ENCODE measurements at regions not wholly inside any gene's neighbourhood (a gene's known extent, or its start where the extent isn't known, plus 50 kb on each side); places are given as distances from the start of the nearest gene placed in this dataset.

DNA sequence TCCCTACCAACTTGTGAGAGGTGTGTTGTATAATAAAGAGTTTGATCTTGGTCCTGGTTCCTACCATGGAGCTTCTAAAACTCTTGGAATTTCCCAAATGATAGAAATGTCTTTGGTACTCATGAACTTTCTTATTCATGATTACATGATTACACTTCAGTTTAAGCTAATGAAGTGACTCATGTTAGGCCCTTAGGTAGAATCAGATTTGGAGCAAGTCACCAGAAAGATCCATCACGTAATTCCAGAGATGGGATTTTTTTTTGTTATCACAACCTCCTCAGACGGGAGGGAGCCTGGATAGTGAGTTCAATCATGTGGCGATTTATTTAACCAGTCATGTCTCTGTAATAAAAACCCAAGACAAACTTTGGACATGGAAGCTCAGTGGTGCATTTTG, 1287.6 kb upstream of the ZEB2 start:
- H3K36me3 Mint-ChIP-seq (ENCODE audit: low read depth), result no peaks in the 10 kb centered on the region
- ATAC-seq (ENCODE audit: low read depth) (no peak), DNase-seq (no peak)
- H3K4me3 Mint-ChIP-seq, result no peak overlapping the region
- intact Hi-C loops (cut with micrococcal nuclease), result no loop called here
- ChIA-PET CTCF (no interaction called here), POLR2A (no interaction called here)
- H3K9me3 Mint-ChIP-seq, result no peaks in the 10 kb centered on the region
- no peaks in the 10 kb centered on the region for H3K4me1 Mint-ChIP-seq
- TF ChIP-seq, protein P1, sequence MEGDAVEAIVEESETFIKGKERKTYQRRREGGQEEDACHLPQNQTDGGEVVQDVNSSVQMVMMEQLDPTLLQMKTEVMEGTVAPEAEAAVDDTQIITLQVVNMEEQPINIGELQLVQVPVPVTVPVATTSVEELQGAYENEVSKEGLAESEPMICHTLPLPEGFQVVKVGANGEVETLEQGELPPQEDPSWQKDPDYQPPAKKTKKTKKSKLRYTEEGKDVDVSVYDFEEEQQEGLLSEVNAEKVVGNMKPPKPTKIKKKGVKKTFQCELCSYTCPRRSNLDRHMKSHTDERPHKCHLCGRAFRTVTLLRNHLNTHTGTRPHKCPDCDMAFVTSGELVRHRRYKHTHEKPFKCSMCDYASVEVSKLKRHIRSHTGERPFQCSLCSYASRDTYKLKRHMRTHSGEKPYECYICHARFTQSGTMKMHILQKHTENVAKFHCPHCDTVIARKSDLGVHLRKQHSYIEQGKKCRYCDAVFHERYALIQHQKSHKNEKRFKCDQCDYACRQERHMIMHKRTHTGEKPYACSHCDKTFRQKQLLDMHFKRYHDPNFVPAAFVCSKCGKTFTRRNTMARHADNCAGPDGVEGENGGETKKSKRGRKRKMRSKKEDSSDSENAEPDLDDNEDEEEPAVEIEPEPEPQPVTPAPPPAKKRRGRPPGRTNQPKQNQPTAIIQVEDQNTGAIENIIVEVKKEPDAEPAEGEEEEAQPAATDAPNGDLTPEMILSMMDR (IDR thresholded peaks at IDR 0.05), result no peak
- H3K27ac Mint-ChIP-seq, result no peak overlapping the region
- no peaks in the 10 kb centered on the region for H3K27me3 Mint-ChIP-seq

DNA sequence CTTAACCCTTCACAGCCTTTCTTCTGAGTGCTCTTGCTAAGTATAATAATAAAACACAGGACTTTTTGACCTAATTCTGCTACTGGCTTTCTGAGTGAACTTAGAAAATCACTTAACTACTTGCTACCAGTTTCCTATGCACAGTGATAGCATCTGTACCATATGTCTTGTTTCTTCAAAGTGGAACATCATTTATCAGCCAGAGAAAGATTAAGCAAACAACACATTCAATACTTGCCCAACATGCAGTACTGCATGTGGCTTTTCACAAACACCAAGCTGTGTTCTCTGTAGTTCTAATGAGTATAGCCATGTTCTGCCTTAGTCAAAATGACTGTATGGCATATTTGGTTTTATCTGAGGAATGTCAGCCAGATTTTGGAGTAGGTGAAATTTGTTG, 1286.6 kb upstream of the ZEB2 start:
- Mint-ChIP-seq H3K9me3 (no peaks in the 10 kb centered on the region), H3K27ac (no peak overlapping the region), H3K4me3 (no peak overlapping the region), H3K27me3 (no peaks in the 10 kb centered on the region), H3K4me1 (no peaks in the 10 kb centered on the region), H3K36me3 (ENCODE audit: low read depth) (no peaks in the 10 kb centered on the region)
- DNase-seq (no peak), ATAC-seq (ENCODE audit: low read depth) (no peak)
- ChIA-PET POLR2A (no interaction called here), CTCF (no interaction called here)
- TF ChIP-seq, protein P1 (IDR thresholded peaks at IDR 0.05), result no peak
- intact Hi-C loops (cut with micrococcal nuclease), result no loop called here

DNA sequence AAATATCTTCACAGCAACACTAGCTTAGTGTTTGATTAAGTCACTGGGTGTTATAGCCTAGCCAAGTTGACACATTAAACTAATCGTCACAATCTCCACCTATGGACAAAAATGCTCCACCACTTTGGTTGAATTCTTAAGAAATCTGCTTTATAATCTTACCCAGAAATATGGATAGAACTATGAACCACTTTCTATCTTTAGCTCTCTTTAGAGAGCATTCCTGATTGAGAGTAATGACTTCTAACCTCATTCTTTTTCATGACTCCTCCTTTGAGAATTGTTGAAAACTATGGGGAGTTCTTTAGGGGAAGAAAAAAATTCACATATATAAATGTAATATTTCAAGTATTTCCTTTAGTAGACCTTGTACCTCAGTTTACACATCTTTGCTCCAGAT, 1282.2 kb upstream of the ZEB2 start:
- TF ChIP-seq, protein P1 (IDR thresholded peaks at IDR 0.05), result no peak
- no peak for ATAC-seq (ENCODE audit: low read depth)
- POLR2A ChIA-PET, result no interaction called here
- intact Hi-C loops (cut with micrococcal nuclease), result no loop called here
- no peaks in the 10 kb centered on the region for H3K4me1 Mint-ChIP-seq
- H3K36me3 Mint-ChIP-seq (ENCODE audit: low read depth), result no peaks in the 10 kb centered on the region
- no peak overlapping the region for H3K27ac Mint-ChIP-seq
- no peak overlapping the region for H3K4me3 Mint-ChIP-seq
- no peaks in the 10 kb centered on the region for H3K27me3 Mint-ChIP-seq
- no peak for DNase-seq
- no peaks in the 10 kb centered on the region for H3K9me3 Mint-ChIP-seq
- CTCF ChIA-PET, result no interaction called here

DNA sequence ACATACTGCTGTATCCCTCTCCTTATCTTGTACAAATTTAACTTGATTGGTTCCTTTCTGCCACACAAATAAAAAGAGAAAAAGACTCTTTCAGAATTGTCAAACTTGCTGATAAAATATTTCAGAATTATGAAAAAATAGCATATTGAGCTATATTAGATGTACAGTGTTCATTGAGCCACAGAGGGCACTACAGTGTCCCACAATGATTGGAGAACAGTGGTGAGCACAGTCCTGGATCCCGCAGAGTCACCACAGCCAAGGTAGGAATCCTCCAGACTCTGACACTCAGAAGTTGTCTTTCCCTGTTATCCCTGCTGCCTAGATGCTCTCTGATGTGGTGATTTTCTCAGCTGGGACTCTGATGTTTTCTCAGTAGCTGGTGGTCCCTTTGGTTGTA, 1281.3 kb upstream of the ZEB2 start:
- Mint-ChIP-seq H3K9me3 (no peaks in the 10 kb centered on the region), H3K27ac (no peak overlapping the region), H3K36me3 (ENCODE audit: low read depth) (no peaks in the 10 kb centered on the region), H3K4me1 (no peaks in the 10 kb centered on the region), H3K27me3 (no peaks in the 10 kb centered on the region), H3K4me3 (no peak overlapping the region)
- ChIA-PET CTCF (no interaction called here), POLR2A (no interaction called here)
- DNase-seq (no peak), ATAC-seq (ENCODE audit: low read depth) (no peak)
- TF ChIP-seq, protein P1 (IDR thresholded peaks at IDR 0.05), result no peak
- intact Hi-C loops (cut with micrococcal nuclease), result no loop called here

DNA sequence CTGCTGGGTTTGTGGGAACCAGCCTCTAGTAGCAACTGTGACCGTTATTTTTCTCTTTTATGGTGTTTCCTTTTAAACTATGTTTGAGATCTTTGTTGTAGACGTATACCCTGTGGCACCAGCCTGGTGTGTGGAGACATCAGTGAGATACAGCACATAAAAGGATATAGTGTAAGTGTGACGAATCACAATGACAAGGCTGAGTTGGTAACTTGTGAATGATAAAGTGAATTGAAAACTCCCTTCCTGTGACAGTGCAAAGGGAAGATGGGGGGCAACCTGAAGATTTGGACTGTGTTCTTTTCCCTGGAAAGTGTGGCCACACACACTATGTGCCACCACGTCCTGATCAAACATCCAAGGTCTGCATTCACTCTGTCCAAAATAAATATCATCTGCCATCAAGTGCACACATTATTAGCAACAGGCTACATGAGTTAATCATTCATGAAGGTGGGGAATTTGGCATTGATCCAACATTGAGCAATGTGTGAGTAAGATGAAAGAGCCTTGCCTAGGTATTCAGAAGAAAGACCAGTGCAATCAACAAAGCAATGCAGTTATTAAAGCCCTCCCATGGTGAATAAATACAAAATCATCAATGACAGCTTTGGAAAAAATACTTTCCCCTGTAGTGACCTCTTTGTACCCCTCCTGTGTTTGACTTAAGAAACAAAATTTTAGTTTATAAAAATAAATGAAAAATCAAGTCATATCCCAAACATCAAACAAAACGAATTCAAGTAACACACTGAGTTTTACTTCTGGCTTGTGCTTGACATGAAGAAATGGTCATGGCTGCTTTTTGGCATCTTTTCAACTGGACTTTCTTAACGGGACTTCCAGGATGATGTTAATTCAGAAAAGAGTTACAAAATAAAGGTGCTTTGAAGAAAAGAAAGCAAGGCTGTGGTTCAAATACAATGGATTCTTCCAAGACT, 1280.5 kb upstream of the ZEB2 start:
- TF ChIP-seq, protein P1 (IDR thresholded peaks at IDR 0.05), result no peak
- POLR2A ChIA-PET, result no interaction called here
- CTCF ChIA-PET, result no interaction called here
- no peaks in the 10 kb centered on the region for H3K27me3 Mint-ChIP-seq
- ATAC-seq (ENCODE audit: low read depth) (no peak), DNase-seq (no peak)
- no peaks in the 10 kb centered on the region for H3K4me1 Mint-ChIP-seq
- no peak overlapping the region for H3K4me3 Mint-ChIP-seq
- no peak overlapping the region for H3K27ac Mint-ChIP-seq
- H3K9me3 Mint-ChIP-seq, result no peaks in the 10 kb centered on the region
- intact Hi-C loops (cut with micrococcal nuclease), result no loop called here
- H3K36me3 Mint-ChIP-seq (ENCODE audit: low read depth), result no peaks in the 10 kb centered on the region
